Neural cell (in vitro differentiated cells): ENCODE measurements at regions not wholly inside any gene's neighbourhood (a gene's known extent, or its start where the extent isn't known, plus 50 kb on each side); places are given as distances from the start of the nearest gene placed in this dataset.

Source experiments
- EP300 ChIP-seq: fragments of 450-650 bp; conservative IDR thresholded peaks from 2 replicates; pipeline ENCODE4 v1.6.1; 2014; ENCODE audit warnings: antibody characterized with exemption, mild to moderate bottlenecking, moderate library complexity; ENCODE audit not compliant: poor library complexity, severe bottlenecking
- EZH2 ChIP-seq: fragments of 200-600, 300-800 bp; shearing (Covaris generic), sonication (generic); IDR thresholded peaks from 2 replicates; pipeline ENCODE4 v1.6.1; 2014; ENCODE audit warnings: antibody characterized with exemption, low read length, borderline replicate concordance, mild to moderate bottlenecking; ENCODE audit not compliant: insufficient read depth, poor library complexity, severe bottlenecking
- MXI1 ChIP-seq: fragments of 450-650 bp; conservative IDR thresholded peaks from 2 replicates; pipeline ENCODE4 v1.6.1; 2014; ENCODE audit warnings: antibody characterized with exemption, mild to moderate bottlenecking; ENCODE audit not compliant: poor library complexity, severe bottlenecking
- POLR2AphosphoS5 ChIP-seq: IDR thresholded peaks from 2 replicates; pipeline ENCODE4 v1.6.1; 2012
- RAD21 ChIP-seq: fragments of 450-650 bp; conservative IDR thresholded peaks from 2 replicates; pipeline ENCODE4 v1.6.1; 2014; ENCODE audit warnings: antibody characterized with exemption, mild to moderate bottlenecking, moderate library complexity
- REST ChIP-seq: IDR thresholded peaks from 2 replicates; pipeline ENCODE4 v1.6.1; 2012; ENCODE audit warnings: borderline replicate concordance
- TF ChIP-seq, protein P1 (sequence below): fragments of 450-650 bp; IDR thresholded peaks from 2 replicates; pipeline ENCODE4 v1.5.1; 2014; ENCODE audit warnings: antibody characterized with exemption, mild to moderate bottlenecking, moderate library complexity; ENCODE audit not compliant: poor library complexity, severe bottlenecking

- TF ChIP-seq, protein P1, sequence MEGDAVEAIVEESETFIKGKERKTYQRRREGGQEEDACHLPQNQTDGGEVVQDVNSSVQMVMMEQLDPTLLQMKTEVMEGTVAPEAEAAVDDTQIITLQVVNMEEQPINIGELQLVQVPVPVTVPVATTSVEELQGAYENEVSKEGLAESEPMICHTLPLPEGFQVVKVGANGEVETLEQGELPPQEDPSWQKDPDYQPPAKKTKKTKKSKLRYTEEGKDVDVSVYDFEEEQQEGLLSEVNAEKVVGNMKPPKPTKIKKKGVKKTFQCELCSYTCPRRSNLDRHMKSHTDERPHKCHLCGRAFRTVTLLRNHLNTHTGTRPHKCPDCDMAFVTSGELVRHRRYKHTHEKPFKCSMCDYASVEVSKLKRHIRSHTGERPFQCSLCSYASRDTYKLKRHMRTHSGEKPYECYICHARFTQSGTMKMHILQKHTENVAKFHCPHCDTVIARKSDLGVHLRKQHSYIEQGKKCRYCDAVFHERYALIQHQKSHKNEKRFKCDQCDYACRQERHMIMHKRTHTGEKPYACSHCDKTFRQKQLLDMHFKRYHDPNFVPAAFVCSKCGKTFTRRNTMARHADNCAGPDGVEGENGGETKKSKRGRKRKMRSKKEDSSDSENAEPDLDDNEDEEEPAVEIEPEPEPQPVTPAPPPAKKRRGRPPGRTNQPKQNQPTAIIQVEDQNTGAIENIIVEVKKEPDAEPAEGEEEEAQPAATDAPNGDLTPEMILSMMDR, result no peak
- TF ChIP-seq REST (no peak), POLR2AphosphoS5 (no peak), RAD21 (no peak), EP300 (no peak), MXI1 (no peak), EZH2 (no peak)
Measured at GRCh38 chr11:109251230-109251629, 170.8 kb upstream of the C11orf87 start.
